HG03460 (cell line): ENCODE measurements at regions not wholly inside any gene's neighbourhood (a gene's known extent, or its start where the extent isn't known, plus 50 kb on each side); places are given as distances from the start of the nearest gene placed in this dataset.
"Not testable (repeated sequence)": the region's sequence is repeated elsewhere in the genome, so short reads cannot be mapped to it uniquely, and the experiment has no call there.

Experiments used
- ATAC-seq: cut with Tn5 transposase; IDR thresholded peaks from one replicate; pipeline ENCODE4 v1.9.1; 2021; ENCODE audit not compliant: unreplicated experiment

- ATAC-seq, result no peak
Measured at GRCh38 chr3:80368616-80369015, 600.8 kb upstream of the ROBO1 start.

- no peak for ATAC-seq
Measured at GRCh38 chr3:80366808-80367548, 599.2 kb upstream of the ROBO1 start.

GRCh38 chr3:80357761-80358160 lies 590.0 kb upstream of the ROBO1 start:
- ATAC-seq, result no peak

- ATAC-seq, result no peak
Measured at GRCh38 chr3:80355144-80355543, 587.3 kb upstream of the ROBO1 start.

GRCh38 chr3:80351201-80351600 lies 583.4 kb upstream of the ROBO1 start:
- no peak for ATAC-seq

GRCh38 chr3:80350771-80351170 lies 583.0 kb upstream of the ROBO1 start:
- ATAC-seq, result no peak

GRCh38 chr3:80338366-80338765 lies 570.6 kb upstream of the ROBO1 start:
- ATAC-seq, result no peak

GRCh38 chr3:80334534-80334933 lies 566.7 kb upstream of the ROBO1 start:
- no peak for ATAC-seq

GRCh38 chr3:80331494-80332170 lies 563.8 kb upstream of the ROBO1 start:
- ATAC-seq, result no peak

- not testable (repeated sequence) for ATAC-seq
Measured at GRCh38 chr3:80314541-80314940, 546.7 kb upstream of the ROBO1 start.

- ATAC-seq, result no peak
Measured at GRCh38 chr3:80308637-80309036, 540.8 kb upstream of the ROBO1 start.

- ATAC-seq, result no peak
Measured at GRCh38 chr3:80307844-80308243, 540.0 kb upstream of the ROBO1 start.

- no peak for ATAC-seq
Measured at GRCh38 chr3:80297720-80298119, 529.9 kb upstream of the ROBO1 start.

GRCh38 chr3:80285388-80285787 lies 517.6 kb upstream of the ROBO1 start:
- no peak for ATAC-seq

GRCh38 chr3:80283783-80284182 lies 516.0 kb upstream of the ROBO1 start:
- ATAC-seq, result no peak

GRCh38 chr3:80278056-80278455 lies 510.3 kb upstream of the ROBO1 start:
- no peak for ATAC-seq

GRCh38 chr3:80275120-80275519 lies 507.3 kb upstream of the ROBO1 start:
- ATAC-seq, result no peak

GRCh38 chr3:80263260-80263659 lies 495.5 kb upstream of the ROBO1 start:
- no peak for ATAC-seq

- ATAC-seq, result no peak
Measured at GRCh38 chr3:80261082-80261481, 493.3 kb upstream of the ROBO1 start.

- ATAC-seq, result no peak
Measured at GRCh38 chr3:80259736-80260135, 491.9 kb upstream of the ROBO1 start.

GRCh38 chr3:80252113-80252512 lies 484.3 kb upstream of the ROBO1 start:
- no peak for ATAC-seq

GRCh38 chr3:80247766-80248165 lies 480.0 kb upstream of the ROBO1 start:
- no peak for ATAC-seq

- no peak for ATAC-seq
Measured at GRCh38 chr3:80244390-80244789, 476.6 kb upstream of the ROBO1 start.
